ENCODE measurements at regions not wholly inside any gene's neighbourhood (a gene's known extent, or its start where the extent isn't known, plus 50 kb on each side); places are given as distances from the start of the nearest gene placed in this dataset.

GRCh38 chr12:97336900-97337751 lies 125.5 kb upstream of the RMST start:
- no peak for DNase-seq (ENCODE audit: low read depth, low spot score)
- Histone ChIP-seq H3K36me3 (ENCODE audit: insufficient read depth, insufficient read length, low read length) (no peaks in the 10 kb centered on the region), H3K27me3 (ENCODE audit: insufficient read depth, insufficient read length) (no peaks in the 10 kb centered on the region), H3K9ac (ENCODE audit: insufficient read length, low read depth) (no peak overlapping the region), H3K9me3 (ENCODE audit: insufficient read depth, low read length) (no peaks in the 10 kb centered on the region), H3K4me3 (ENCODE audit: insufficient read length, low read depth) (no peak overlapping the region), H3K4me1 (ENCODE audit: insufficient read depth, insufficient read length) (no peaks in the 10 kb centered on the region)
- TF ChIP-seq SUZ12 (IDR thresholded peaks at IDR 0.05; ENCODE audit: extremely low read depth, insufficient read depth, insufficient read length) (no peak), YY1 (IDR thresholded peaks at IDR 0.05; ENCODE audit: insufficient read depth, insufficient read length) (no peak), ZNF274 (IDR thresholded peaks at IDR 0.05; ENCODE audit: low read depth, low read length) (no peak)

- no peak for TF ChIP-seq SUZ12 (IDR thresholded peaks at IDR 0.05; ENCODE audit: extremely low read depth, insufficient read depth, insufficient read length)
- TF ChIP-seq YY1 (IDR thresholded peaks at IDR 0.05; ENCODE audit: insufficient read depth, insufficient read length): no peak
- TF ChIP-seq ZNF274 (IDR thresholded peaks at IDR 0.05; ENCODE audit: low read depth, low read length): no peak
- Histone ChIP-seq H3K4me3 (ENCODE audit: insufficient read length, low read depth) (no peak overlapping the region), H3K4me1 (ENCODE audit: insufficient read depth, insufficient read length) (no peaks in the 10 kb centered on the region), H3K27me3 (ENCODE audit: insufficient read depth, insufficient read length) (no peaks in the 10 kb centered on the region), H3K9me3 (ENCODE audit: insufficient read depth, low read length) (no peaks in the 10 kb centered on the region), H3K36me3 (ENCODE audit: insufficient read depth, insufficient read length, low read length) (no peaks in the 10 kb centered on the region), H3K9ac (ENCODE audit: insufficient read length, low read depth) (no peak overlapping the region)
- no peak for DNase-seq (ENCODE audit: low read depth, low spot score)
Measured at GRCh38 chr12:97342130-97342529, 120.5 kb upstream of the RMST start.

GRCh38 chr12:97347956-97348355 lies 114.6 kb upstream of the RMST start:
- H3K36me3 ChIP-seq (ENCODE audit: insufficient read depth, insufficient read length, low read length): no peaks in the 10 kb centered on the region
- H3K4me1 ChIP-seq (ENCODE audit: insufficient read depth, insufficient read length): no peaks in the 10 kb centered on the region
- DNase-seq (ENCODE audit: low read depth, low spot score): no peak
- no peaks in the 10 kb centered on the region for H3K27me3 ChIP-seq (ENCODE audit: insufficient read depth, insufficient read length)
- H3K4me3 ChIP-seq (ENCODE audit: insufficient read length, low read depth): no peak overlapping the region
- H3K9me3 ChIP-seq (ENCODE audit: insufficient read depth, low read length): no peaks in the 10 kb centered on the region
- no peak overlapping the region for H3K9ac ChIP-seq (ENCODE audit: insufficient read length, low read depth)
- TF ChIP-seq SUZ12 (IDR thresholded peaks at IDR 0.05; ENCODE audit: extremely low read depth, insufficient read depth, insufficient read length): no peak
- no peak for TF ChIP-seq ZNF274 (IDR thresholded peaks at IDR 0.05; ENCODE audit: low read depth, low read length)
- no peak for TF ChIP-seq YY1 (IDR thresholded peaks at IDR 0.05; ENCODE audit: insufficient read depth, insufficient read length)

GRCh38 chr12:97358361-97358760 lies 104.2 kb upstream of the RMST start:
- Histone ChIP-seq H3K4me1 (ENCODE audit: insufficient read depth, insufficient read length) (no peaks in the 10 kb centered on the region), H3K9me3 (ENCODE audit: insufficient read depth, low read length) (peaks cover 12% of the 10 kb centered on the region; the same call in 1 of the 2 replicates), H3K27me3 (ENCODE audit: insufficient read depth, insufficient read length) (no peaks in the 10 kb centered on the region), H3K9ac (ENCODE audit: insufficient read length, low read depth) (no peak overlapping the region), H3K36me3 (ENCODE audit: insufficient read depth, insufficient read length, low read length) (no peaks in the 10 kb centered on the region), H3K4me3 (ENCODE audit: insufficient read length, low read depth) (no peak overlapping the region)
- DNase-seq (ENCODE audit: low read depth, low spot score): no peak
- TF ChIP-seq ZNF274 (IDR thresholded peaks at IDR 0.05; ENCODE audit: low read depth, low read length) (no peak), SUZ12 (IDR thresholded peaks at IDR 0.05; ENCODE audit: extremely low read depth, insufficient read depth, insufficient read length) (no peak), YY1 (IDR thresholded peaks at IDR 0.05; ENCODE audit: insufficient read depth, insufficient read length) (no peak)

GRCh38 chr12:97359021-97359690 lies 103.4 kb upstream of the RMST start:
- Histone ChIP-seq H3K9ac (ENCODE audit: insufficient read length, low read depth) (no peak overlapping the region), H3K9me3 (ENCODE audit: insufficient read depth, low read length) (peaks cover 12% of the 10 kb centered on the region; the same call in 1 of the 2 replicates), H3K27me3 (ENCODE audit: insufficient read depth, insufficient read length) (no peaks in the 10 kb centered on the region), H3K36me3 (ENCODE audit: insufficient read depth, insufficient read length, low read length) (no peaks in the 10 kb centered on the region), H3K4me3 (ENCODE audit: insufficient read length, low read depth) (no peak overlapping the region), H3K4me1 (ENCODE audit: insufficient read depth, insufficient read length) (no peaks in the 10 kb centered on the region)
- DNase-seq (ENCODE audit: low read depth, low spot score): no peak
- TF ChIP-seq SUZ12 (IDR thresholded peaks at IDR 0.05; ENCODE audit: extremely low read depth, insufficient read depth, insufficient read length): no peak
- no peak for TF ChIP-seq ZNF274 (IDR thresholded peaks at IDR 0.05; ENCODE audit: low read depth, low read length)
- TF ChIP-seq YY1 (IDR thresholded peaks at IDR 0.05; ENCODE audit: insufficient read depth, insufficient read length): no peak

- TF ChIP-seq SUZ12 (IDR thresholded peaks at IDR 0.05; ENCODE audit: extremely low read depth, insufficient read depth, insufficient read length) (no peak), YY1 (IDR thresholded peaks at IDR 0.05; ENCODE audit: insufficient read depth, insufficient read length) (no peak), ZNF274 (IDR thresholded peaks at IDR 0.05; ENCODE audit: low read depth, low read length) (no peak)
- H3K4me3 ChIP-seq (ENCODE audit: insufficient read length, low read depth): no peak overlapping the region
- DNase-seq (ENCODE audit: low read depth, low spot score): no peak
- no peaks in the 10 kb centered on the region for H3K36me3 ChIP-seq (ENCODE audit: insufficient read depth, insufficient read length, low read length)
- H3K9ac ChIP-seq (ENCODE audit: insufficient read length, low read depth): no peak overlapping the region
- H3K27me3 ChIP-seq (ENCODE audit: insufficient read depth, insufficient read length): no peaks in the 10 kb centered on the region
- H3K9me3 ChIP-seq (ENCODE audit: insufficient read depth, low read length): no peaks in the 10 kb centered on the region
- H3K4me1 ChIP-seq (ENCODE audit: insufficient read depth, insufficient read length): no peaks in the 10 kb centered on the region
Measured at GRCh38 chr12:97363693-97364092, 98.9 kb upstream of the RMST start.
